Nephron (organoid): ENCODE measurements at regions not wholly inside any gene's neighbourhood (a gene's known extent, or its start where the extent isn't known, plus 50 kb on each side); places are given as distances from the start of the nearest gene placed in this dataset.

ENCODE experiments used
- H3K27ac Mint-ChIP-seq, 3 experiments: 2 replicates each; pipeline ENCODE4 v1.8.0; 2020; ENCODE audit warnings: mixed read lengths in 3 of 3, mild to moderate bottlenecking in 2 of 3, moderate library complexity in 1 of 3
- H3K27me3 Mint-ChIP-seq: 2 replicates; pipeline ENCODE4 v1.8.0; 2021; ENCODE audit warnings: low read depth, mild to moderate bottlenecking, moderate library complexity, mixed read lengths
- H3K36me3 Mint-ChIP-seq: 2 replicates; pipeline ENCODE4 v1.8.0; 2020; ENCODE audit warnings: low read depth, mixed read lengths
- H3K4me1 Mint-ChIP-seq: 2 replicates; pipeline ENCODE4 v1.8.0; 2020; ENCODE audit warnings: mixed read lengths
- H3K4me3 Mint-ChIP-seq, 3 experiments: 2 replicates each; pipeline ENCODE4 v1.8.0; 2020; ENCODE audit warnings: mild to moderate bottlenecking in 3 of 3, mixed read lengths in 3 of 3, moderate library complexity in 2 of 3
- H3K9me3 Mint-ChIP-seq: 2 replicates; pipeline ENCODE4 v1.8.0; 2020; ENCODE audit warnings: mixed read lengths
- CTCF ChIP-seq, 3 experiments: fragments of 200-600 bp; sonication (generic); IDR thresholded peaks; one replicate each; pipeline ENCODE4 v1.5.0; 2021; ENCODE audit warnings: antibody characterized with exemption in 3 of 3; ENCODE audit not compliant: unreplicated experiment in 3 of 3

GRCh38 chr4:23235628-23236390 is 543.1 kb downstream of the GBA3 start:
- Mint-ChIP-seq H3K4me3 (no peak overlapping the region), H3K27me3 (no peaks in the 10 kb centered on the region), H3K4me1 (no peaks in the 10 kb centered on the region), H3K9me3 (no peaks in the 10 kb centered on the region), H3K36me3 (no peaks in the 10 kb centered on the region), H3K27ac (no peak overlapping the region)
- TF ChIP-seq CTCF (IDR thresholded peaks at IDR 0.05; ENCODE audit: unreplicated experiment in 3 of 3): no peak

GRCh38 chr4:23234716-23235115 is 542.0 kb downstream of the GBA3 start:
- Mint-ChIP-seq H3K27me3 (no peaks in the 10 kb centered on the region), H3K4me3 (no peak overlapping the region)

GRCh38 chr4:23234018-23234417 is 541.3 kb downstream of the GBA3 start:
- no peak for TF ChIP-seq CTCF (IDR thresholded peaks at IDR 0.05; ENCODE audit: unreplicated experiment in 3 of 3)
- no peaks in the 10 kb centered on the region for H3K27me3 Mint-ChIP-seq
- H3K4me1 Mint-ChIP-seq: no peaks in the 10 kb centered on the region
- H3K36me3 Mint-ChIP-seq: no peaks in the 10 kb centered on the region
- H3K9me3 Mint-ChIP-seq: no peaks in the 10 kb centered on the region
- H3K4me3 Mint-ChIP-seq: no peak overlapping the region
- no peak overlapping the region for H3K27ac Mint-ChIP-seq

More at GRCh38 chr4:23234716-23235115, 542.0 kb downstream of the GBA3 start:
- no peak overlapping the region for H3K27ac Mint-ChIP-seq
- H3K36me3 Mint-ChIP-seq: no peaks in the 10 kb centered on the region
- no peaks in the 10 kb centered on the region for H3K4me1 Mint-ChIP-seq
- no peak for TF ChIP-seq CTCF (IDR thresholded peaks at IDR 0.05; ENCODE audit: unreplicated experiment in 3 of 3)
- H3K9me3 Mint-ChIP-seq: no peaks in the 10 kb centered on the region

GRCh38 chr4:23233596-23233995 is 540.9 kb downstream of the GBA3 start:
- H3K4me3 Mint-ChIP-seq: no peak overlapping the region
- H3K27me3 Mint-ChIP-seq: no peaks in the 10 kb centered on the region
- no peaks in the 10 kb centered on the region for H3K9me3 Mint-ChIP-seq
- H3K27ac Mint-ChIP-seq: no peak overlapping the region
- H3K4me1 Mint-ChIP-seq: no peaks in the 10 kb centered on the region
- TF ChIP-seq CTCF (IDR thresholded peaks at IDR 0.05; ENCODE audit: unreplicated experiment in 3 of 3): no peak
- no peaks in the 10 kb centered on the region for H3K36me3 Mint-ChIP-seq

- no peak overlapping the region for H3K27ac Mint-ChIP-seq
- H3K27me3 Mint-ChIP-seq: no peaks in the 10 kb centered on the region
- no peak overlapping the region for H3K4me3 Mint-ChIP-seq
- no peak for TF ChIP-seq CTCF (IDR thresholded peaks at IDR 0.05; ENCODE audit: unreplicated experiment in 3 of 3)
- no peaks in the 10 kb centered on the region for H3K9me3 Mint-ChIP-seq
- no peaks in the 10 kb centered on the region for H3K4me1 Mint-ChIP-seq
- no peaks in the 10 kb centered on the region for H3K36me3 Mint-ChIP-seq
These were observed 540.2 kb downstream of the GBA3 start for GRCh38 chr4:23232987-23233386.

- Mint-ChIP-seq H3K4me1 (no peaks in the 10 kb centered on the region), H3K27ac (no peak overlapping the region), H3K36me3 (no peaks in the 10 kb centered on the region), H3K27me3 (no peaks in the 10 kb centered on the region), H3K4me3 (no peak overlapping the region), H3K9me3 (no peaks in the 10 kb centered on the region)
- TF ChIP-seq CTCF (IDR thresholded peaks at IDR 0.05; ENCODE audit: unreplicated experiment in 3 of 3): no peak
These were observed 532.8 kb downstream of the GBA3 start for GRCh38 chr4:23225564-23225963.
